ENCODE measurements at regions not wholly inside any gene's neighbourhood (a gene's known extent, or its start where the extent isn't known, plus 50 kb on each side); places are given as distances from the start of the nearest gene placed in this dataset.

- no peak overlapping the region for H3K4me2 ChIP-seq (ENCODE audit: insufficient read depth in 1 of 2, low read depth in 2 of 2, low read length in 2 of 2)
- no peaks in the 10 kb centered on the region for H3K79me2 ChIP-seq (ENCODE audit: control insufficient read depth in 1 of 2, insufficient read depth in 2 of 2, low read length in 2 of 2)
- no peak overlapping the region for H2BK20ac ChIP-seq (ENCODE audit: low read length)
- FAIRE-seq (no peak), DNase-seq (ENCODE audit: low read depth in 1 of 2, low spot score in 2 of 2) (no peak)
- no peaks in the 10 kb centered on the region for H3K9me3 ChIP-seq (ENCODE audit: insufficient read depth in 2 of 2, low read depth in 1 of 2, low read length in 1 of 2)
- H3K23ac ChIP-seq (ENCODE audit: insufficient read length): no peak overlapping the region
- no peak overlapping the region for H4K91ac ChIP-seq (replicated peaks; ENCODE audit: insufficient read length, low read length)
- no peak overlapping the region for H3K56ac ChIP-seq (replicated peaks; ENCODE audit: insufficient read length, low read depth, low read length)
- H4K8ac ChIP-seq (ENCODE audit: extremely low read depth, insufficient read depth, low read length): no peak overlapping the region
- H2BK12ac ChIP-seq (ENCODE audit: low read depth, low read length): no peak overlapping the region
- no peaks in the 10 kb centered on the region for H3K4me1 ChIP-seq (replicated peaks in 1 of 4; ENCODE audit: control insufficient read depth in 3 of 4, insufficient read depth in 4 of 4, low read length in 3 of 4)
- ChIA-PET CTCF (ENCODE audit: partially characterized antibody) (no interaction called here), POLR2A (ENCODE audit: partially characterized antibody) (no interaction called here)
- WGBS, 2 experiments (ENCODE audit: extremely low coverage in 1 of 2, insufficient coverage in 1 of 2, insufficient read length in 1 of 2, insufficient replicate concordance in 2 of 2, low coverage in 1 of 2, low lambda C conversion rate in 2 of 2, missing lambda C conversion rate in 1 of 2): 94% methylated on average over 3 of the region's 3 CpGs; no CpG with 5 or more reads in 1 of the 2 experiments
- no peak overlapping the region for H2BK120ac ChIP-seq (replicated peaks; ENCODE audit: low read depth, low read length)
- no peak for TF ChIP-seq CTBP2 (IDR thresholded peaks at IDR 0.05; ENCODE audit: borderline replicate concordance, insufficient read depth, insufficient read length, low read length)
- TF ChIP-seq SIX5 (IDR thresholded peaks at IDR 0.05; ENCODE audit: low read depth, low read length): no peak
- TF ChIP-seq EGR1 (IDR thresholded peaks at IDR 0.05; ENCODE audit: borderline replicate concordance, low read depth, low read length): no peak
- TF ChIP-seq EZH2 (IDR thresholded peaks at IDR 0.05; ENCODE audit: low read depth, low read length, severe bottlenecking): no peak
- TF ChIP-seq USF2 (IDR thresholded peaks at IDR 0.05; ENCODE audit: low read length): no peak
- TF ChIP-seq RFX5 (IDR thresholded peaks at IDR 0.05; ENCODE audit: borderline replicate concordance, low read depth, low read length): no peak
- TF ChIP-seq NRF1 (IDR thresholded peaks at IDR 0.05; ENCODE audit: low read depth, low read length): no peak
- H3K27me3 ChIP-seq (replicated peaks in 1 of 4; ENCODE audit: control insufficient read depth in 3 of 4, extremely low read depth in 1 of 4, insufficient read depth in 3 of 4, low read length in 3 of 4): no peaks in the 10 kb centered on the region
- no peak overlapping the region for H3K4ac ChIP-seq (replicated peaks; ENCODE audit: insufficient read length, low read depth, low read length)
- H2AK5ac ChIP-seq (ENCODE audit: low read depth, low read length): no peak overlapping the region
- no peak overlapping the region for H2BK5ac ChIP-seq (ENCODE audit: low read depth, low read length)
- 0 out of 2 replicates have a peak overlapping the region, but pooled peaks have one; percentile 17 for H2AFZ ChIP-seq (ENCODE audit: low read length)
- no peak overlapping the region for H3K14ac ChIP-seq (ENCODE audit: insufficient read length)
- H3K79me1 ChIP-seq (ENCODE audit: low read depth, low read length): no peaks in the 10 kb centered on the region
- no peak overlapping the region for H2BK15ac ChIP-seq (ENCODE audit: low read length)
- H3K18ac ChIP-seq (ENCODE audit: extremely low read depth, low read length): no peak overlapping the region
- no peaks in the 10 kb centered on the region for H3K23me2 ChIP-seq (ENCODE audit: low read depth, low read length)
- H4K5ac ChIP-seq (ENCODE audit: insufficient read length, low read depth, low read length): no peak overlapping the region
- no peak overlapping the region for H3K9ac ChIP-seq (replicated peaks in 1 of 4; ENCODE audit: extremely low read depth in 1 of 4, low read depth in 3 of 4, low read length in 3 of 4)
- H3K4me3 ChIP-seq (ENCODE audit: extremely low read depth in 1 of 4, insufficient read depth in 2 of 4, low read depth in 3 of 4, low read length in 4 of 4): no peak overlapping the region
- H4K20me1 ChIP-seq (replicated peaks in 1 of 2; ENCODE audit: control insufficient read depth in 1 of 2, insufficient read depth in 2 of 2, low read length in 2 of 2): no peaks in the 10 kb centered on the region
- H3K27ac ChIP-seq (ENCODE audit: low read depth, low read length): no peak overlapping the region
- no peaks in the 10 kb centered on the region for H3K36me3 ChIP-seq (ENCODE audit: control insufficient read depth in 2 of 4, insufficient read depth in 4 of 4, low read length in 3 of 4)
Measured at GRCh38 chr3:29100292-29100691, 180.6 kb upstream of the RBMS3 start.

Measured in H1 (cell line).